Mesenchymal stem cell (in vitro differentiated cells and primary cell): ENCODE measurements at regions not wholly inside any gene's neighbourhood (a gene's known extent, or its start where the extent isn't known, plus 50 kb on each side); places are given as distances from the start of the nearest gene placed in this dataset.

Source experiments
- DNase-seq: peaks from one replicate; pipeline ENCODE4 v3.0.0-alpha.2; 2013
- H2AFZ ChIP-seq: one replicate; pipeline ENCODE4 v1.6.1; 2013; ENCODE audit warnings: low read depth, mild to moderate bottlenecking, control low read depth, inconsistent platforms, low read length, moderate library complexity
- H2AK5ac ChIP-seq: 2 replicates; pipeline ENCODE4 v1.6.1; 2013; ENCODE audit warnings: low read length, moderate library complexity, mild to moderate bottlenecking, inconsistent platforms; ENCODE audit not compliant: severe bottlenecking
- H2BK120ac ChIP-seq: one replicate; pipeline ENCODE4 v1.6.1; 2013; ENCODE audit warnings: low read depth, mild to moderate bottlenecking, inconsistent platforms, low read length, moderate library complexity
- H2BK12ac ChIP-seq, 2 experiments: one replicate each; pipeline ENCODE4 v1.6.1; 2013; ENCODE audit warnings: inconsistent platforms in 2 of 2, low read length in 2 of 2, mild to moderate bottlenecking in 2 of 2, moderate library complexity in 2 of 2, control low read depth in 1 of 2
- H2BK15ac ChIP-seq: one replicate; pipeline ENCODE4 v1.6.1; 2013; ENCODE audit warnings: mild to moderate bottlenecking, low read depth, inconsistent platforms; ENCODE audit not compliant: poor library complexity, severe bottlenecking
- H2BK5ac ChIP-seq: 2 replicates; pipeline ENCODE4 v1.6.1; 2013; ENCODE audit warnings: low read depth, mild to moderate bottlenecking, low read length, control low read depth, inconsistent platforms; ENCODE audit not compliant: poor library complexity, severe bottlenecking
- H3K14ac ChIP-seq, 2 experiments: one replicate each; pipeline ENCODE4 v1.6.1; 2013; ENCODE audit warnings: inconsistent platforms in 2 of 2, low read length in 2 of 2, control low read depth in 1 of 2, mild to moderate bottlenecking in 1 of 2, moderate library complexity in 1 of 2
- H3K18ac ChIP-seq, 2 experiments: one replicate each; pipeline ENCODE4 v1.6.1; 2013; ENCODE audit warnings: inconsistent platforms in 2 of 2, low read length in 2 of 2, control low read depth in 1 of 2, low read depth in 1 of 2, mild to moderate bottlenecking in 1 of 2
- H3K23ac ChIP-seq, 2 experiments: one replicate each; pipeline ENCODE4 v1.6.1; 2013; ENCODE audit warnings: inconsistent platforms in 2 of 2, low read length in 2 of 2, mild to moderate bottlenecking in 2 of 2, moderate library complexity in 2 of 2, control low read depth in 1 of 2
- H3K27ac ChIP-seq: 2 replicates; pipeline ENCODE4 v1.5.1; 2013; ENCODE audit warnings: mild to moderate bottlenecking, moderate library complexity, low read length, control low read depth, inconsistent platforms; ENCODE audit not compliant: poor library complexity, severe bottlenecking
- H3K27me3 ChIP-seq, 2 experiments: 2 replicates each; pipeline versions ENCODE4 v1.6.1 to v1.7.0; 2013; ENCODE audit warnings: low read length in 2 of 2, mild to moderate bottlenecking in 2 of 2, moderate library complexity in 2 of 2, control low read depth in 1 of 2, inconsistent platforms in 1 of 2; ENCODE audit not compliant: control insufficient read depth in 1 of 2, insufficient read depth in 1 of 2
- H3K36me3 ChIP-seq, 2 experiments: 2 replicates each; pipeline versions ENCODE4 v1.6.1 to v1.7.0; 2013; ENCODE audit warnings: low read length in 2 of 2, control low read depth in 1 of 2, inconsistent platforms in 1 of 2, low read depth in 1 of 2, mild to moderate bottlenecking in 1 of 2; ENCODE audit not compliant: insufficient read depth in 2 of 2, control insufficient read depth in 1 of 2
- H3K4ac ChIP-seq, 2 experiments: one replicate each; pipeline ENCODE4 v1.6.1; 2013; ENCODE audit warnings: inconsistent platforms in 2 of 2, low read length in 2 of 2, mild to moderate bottlenecking in 2 of 2, moderate library complexity in 2 of 2, control low read depth in 1 of 2, low read depth in 1 of 2
- H3K4me1 ChIP-seq: 2 replicates; pipeline ENCODE4 v1.6.1; 2013; ENCODE audit warnings: low read depth, low read length, control low read depth; ENCODE audit not compliant: control insufficient read depth, insufficient read depth
- H3K4me2 ChIP-seq: 2 replicates; pipeline ENCODE4 v1.6.1; 2013; ENCODE audit warnings: low read length, mild to moderate bottlenecking, inconsistent platforms; ENCODE audit not compliant: poor library complexity, severe bottlenecking
- H3K4me3 ChIP-seq, 2 experiments: 2 replicates each; pipeline versions ENCODE4 v1.5.1 to v1.7.0; 2013; ENCODE audit warnings: low read length in 2 of 2, mild to moderate bottlenecking in 2 of 2, control low read depth in 1 of 2, low read depth in 1 of 2; ENCODE audit not compliant: insufficient read depth in 1 of 2
- H3K79me1 ChIP-seq: replicated peaks from 2 replicates; pipeline ENCODE4 v1.6.1; 2013; ENCODE audit warnings: mild to moderate bottlenecking, control low read depth, low read length, inconsistent platforms; ENCODE audit not compliant: poor library complexity, severe bottlenecking
- H3K9ac ChIP-seq: 2 replicates; pipeline ENCODE4 v1.7.0; 2013; ENCODE audit warnings: mild to moderate bottlenecking, low read length, moderate library complexity
- H3K9me3 ChIP-seq: 2 replicates; pipeline ENCODE4 v1.7.0; 2013; ENCODE audit warnings: mild to moderate bottlenecking, low read length; ENCODE audit not compliant: control insufficient read depth
- H4K8ac ChIP-seq: one replicate; pipeline ENCODE4 v1.6.1; 2013; ENCODE audit warnings: inconsistent platforms, mild to moderate bottlenecking, low read length, moderate library complexity
- H4K91ac ChIP-seq: one replicate; pipeline ENCODE4 v1.6.1; 2013; ENCODE audit warnings: mild to moderate bottlenecking, low read length, inconsistent platforms
- WGBS: methylation state at CpG from one replicate; pipeline ENCODE4 v1.1.7; 2013; ENCODE audit warnings: mixed read lengths; 5-methylcytosine and 5-hydroxymethylcytosine counted together

- H3K4me3 ChIP-seq: no peak overlapping the region
- H3K9me3 ChIP-seq: no peaks in the 10 kb centered on the region
- no peak overlapping the region for H2BK12ac ChIP-seq
- no peak overlapping the region for H2BK120ac ChIP-seq
- H2AFZ ChIP-seq: no peak overlapping the region
- no peaks in the 10 kb centered on the region for H3K79me1 ChIP-seq
- no peak overlapping the region for H2AK5ac ChIP-seq
- no peak overlapping the region for H3K27ac ChIP-seq
- H3K4ac ChIP-seq: no peak overlapping the region
- no peak overlapping the region for H4K91ac ChIP-seq
- no peak overlapping the region for H3K9ac ChIP-seq
- no peak overlapping the region for H3K23ac ChIP-seq
- H2BK15ac ChIP-seq: no peak overlapping the region
- DNase-seq: no peak
- H3K18ac ChIP-seq: no peak overlapping the region
- H3K4me1 ChIP-seq: no peaks in the 10 kb centered on the region
- no peak overlapping the region for H3K14ac ChIP-seq
- H2BK5ac ChIP-seq: no peak overlapping the region
- H4K8ac ChIP-seq: no peak overlapping the region
- no peaks in the 10 kb centered on the region for H3K36me3 ChIP-seq
- WGBS: 89% methylated on average over 2 of the region's 3 CpGs
- H3K27me3 ChIP-seq: no peaks in the 10 kb centered on the region
- H3K4me2 ChIP-seq: no peak overlapping the region
Observed at GRCh38 chr10:83817797-83818196, 321.5 kb upstream of the GHITM start.

- no peak for DNase-seq
- Histone ChIP-seq H4K8ac (no peak overlapping the region), H3K23ac (no peak overlapping the region), H2BK15ac (no peak overlapping the region), H2BK5ac (no peak overlapping the region), H3K36me3 (no peaks in the 10 kb centered on the region), H2AK5ac (no peak overlapping the region), H3K79me1 (no peaks in the 10 kb centered on the region), H2BK12ac (no peak overlapping the region), H3K4me3 (no peak overlapping the region), H3K27me3 (no peaks in the 10 kb centered on the region), H2BK120ac (no peak overlapping the region), H3K4me2 (no peak overlapping the region), H3K4ac (no peak overlapping the region), H3K4me1 (no peaks in the 10 kb centered on the region), H2AFZ (no peak overlapping the region), H3K9ac (no peak overlapping the region), H3K18ac (no peak overlapping the region), H3K9me3 (no peaks in the 10 kb centered on the region), H4K91ac (no peak overlapping the region), H3K14ac (no peak overlapping the region), H3K27ac (no peak overlapping the region)
- WGBS: 95% methylated on average over 1 of the region's 2 CpGs
Observed at GRCh38 chr10:83819609-83820008, 319.7 kb upstream of the GHITM start.

- no peak overlapping the region for H3K4me2 ChIP-seq
- no peak overlapping the region for H3K9ac ChIP-seq
- no peak overlapping the region for H3K27ac ChIP-seq
- H3K4ac ChIP-seq: no peak overlapping the region
- H2BK120ac ChIP-seq: no peak overlapping the region
- no peaks in the 10 kb centered on the region for H3K27me3 ChIP-seq
- H4K91ac ChIP-seq: no peak overlapping the region
- H2BK5ac ChIP-seq: no peak overlapping the region
- no peaks in the 10 kb centered on the region for H3K9me3 ChIP-seq
- H3K79me1 ChIP-seq: no peaks in the 10 kb centered on the region
- H2BK12ac ChIP-seq: no peak overlapping the region
- no peak overlapping the region for H3K14ac ChIP-seq
- no peak overlapping the region for H2AFZ ChIP-seq
- H3K36me3 ChIP-seq: no peaks in the 10 kb centered on the region
- WGBS: 56% methylated on average over 2 of the region's 3 CpGs
- H2BK15ac ChIP-seq: no peak overlapping the region
- H2AK5ac ChIP-seq: no peak overlapping the region
- H3K4me3 ChIP-seq: no peak overlapping the region
- no peak overlapping the region for H4K8ac ChIP-seq
- no peak for DNase-seq
- H3K18ac ChIP-seq: no peak overlapping the region
- H3K4me1 ChIP-seq: no peaks in the 10 kb centered on the region
- H3K23ac ChIP-seq: no peak overlapping the region
Observed at GRCh38 chr10:83820033-83820432, 319.3 kb upstream of the GHITM start.

GRCh38 chr10:83824099-83824498 lies 315.2 kb upstream of the GHITM start:
- no peaks in the 10 kb centered on the region for H3K36me3 ChIP-seq
- no peaks in the 10 kb centered on the region for H3K9me3 ChIP-seq
- H3K4me1 ChIP-seq: no peaks in the 10 kb centered on the region
- H2BK120ac ChIP-seq: no peak overlapping the region
- H2BK12ac ChIP-seq: no peak overlapping the region
- H3K27ac ChIP-seq: no peak overlapping the region
- H3K79me1 ChIP-seq: no peaks in the 10 kb centered on the region
- H2AK5ac ChIP-seq: no peak overlapping the region
- no peak overlapping the region for H3K9ac ChIP-seq
- no peak overlapping the region for H3K4ac ChIP-seq
- H3K18ac ChIP-seq: no peak overlapping the region
- no peak overlapping the region for H4K91ac ChIP-seq
- 89% methylated on average over 3 of the region's 3 CpGs for WGBS
- no peak overlapping the region for H3K14ac ChIP-seq
- H3K27me3 ChIP-seq: no peaks in the 10 kb centered on the region
- H2BK5ac ChIP-seq: no peak overlapping the region
- H2BK15ac ChIP-seq: no peak overlapping the region
- no peak overlapping the region for H3K4me3 ChIP-seq
- no peak for DNase-seq
- H3K23ac ChIP-seq: no peak overlapping the region
- H3K4me2 ChIP-seq: no peak overlapping the region
- H4K8ac ChIP-seq: no peak overlapping the region
- H2AFZ ChIP-seq: no peak overlapping the region
